ENCODE measurements at regions not wholly inside any gene's neighbourhood (a gene's known extent, or its start where the extent isn't known, plus 50 kb on each side); places are given as distances from the start of the nearest gene placed in this dataset.

- intact Hi-C loops (cut with micrococcal nuclease): no loop called here
- no TSS peak for BruUV-seq (replicated peaks)
- Histone ChIP-seq H3K36me3 (ENCODE audit: control insufficient read depth, insufficient read depth, low read length) (no peaks in the 10 kb centered on the region), H3K56ac (ENCODE audit: extremely low read depth, insufficient read depth, low read length) (no peak overlapping the region), H3K4me1 (ENCODE audit: control insufficient read depth, insufficient read depth, low read length) (no peaks in the 10 kb centered on the region), H4K8ac (ENCODE audit: low read depth in 2 of 2, low read length in 2 of 2) (no peak overlapping the region), H3K79me1 (ENCODE audit: low read depth in 1 of 2, low read length in 2 of 2) (no peaks in the 10 kb centered on the region), H3K18ac (ENCODE audit: low read depth, low read length) (no peak overlapping the region), H3K4ac (ENCODE audit: low read depth, low read length) (no peak overlapping the region), H4K20me1 (ENCODE audit: insufficient read depth, low read length) (no peaks in the 10 kb centered on the region), H3K9me3 (ENCODE audit: control insufficient read depth, insufficient read depth, low read length) (peaks cover 44% of the 10 kb centered on the region), H2BK15ac (ENCODE audit: low read depth, low read length) (no peak overlapping the region), H2BK120ac (ENCODE audit: low read depth, low read length) (no peak overlapping the region), H3K4me2 (ENCODE audit: low read depth, low read length) (no peak overlapping the region), H3K27ac (ENCODE audit: insufficient read depth, low read length) (no peak overlapping the region), H2AFZ (replicated peaks; ENCODE audit: low read length, poor library complexity) (no peak overlapping the region), H2BK5ac (ENCODE audit: low read depth, low read length, poor library complexity, severe bottlenecking) (no peak overlapping the region), H3K9ac (ENCODE audit: low read depth, low read length) (no peak overlapping the region), H3K9me1 (ENCODE audit: insufficient read depth, low read length) (no peaks in the 10 kb centered on the region), H2AK5ac (ENCODE audit: low read depth, low read length) (no peak overlapping the region), H3K23ac (ENCODE audit: low read depth, low read length) (no peak overlapping the region), H3K14ac (replicated peaks; ENCODE audit: low read depth, low read length) (no peak overlapping the region), H3K4me3 (ENCODE audit: insufficient read depth, low read depth, low read length) (no peak overlapping the region), H2AK9ac (replicated peaks; ENCODE audit: low read depth, low read length, poor library complexity) (no peak overlapping the region), H2BK20ac (ENCODE audit: low read depth, low read length) (no peak overlapping the region), H4K5ac (ENCODE audit: low read depth, low read length) (no peak overlapping the region), H3K27me3 (ENCODE audit: control insufficient read depth, insufficient read depth, low read length) (no peaks in the 10 kb centered on the region), H4K91ac (ENCODE audit: insufficient read depth, low read depth, low read length) (no peak overlapping the region)
- no peak for TF ChIP-seq RFX5 (IDR thresholded peaks at IDR 0.05; ENCODE audit: low read depth, low read length)
- TF ChIP-seq RCOR1 (IDR thresholded peaks at IDR 0.05; ENCODE audit: insufficient replicate concordance, low read length): no peak
- TF ChIP-seq, protein P1, sequence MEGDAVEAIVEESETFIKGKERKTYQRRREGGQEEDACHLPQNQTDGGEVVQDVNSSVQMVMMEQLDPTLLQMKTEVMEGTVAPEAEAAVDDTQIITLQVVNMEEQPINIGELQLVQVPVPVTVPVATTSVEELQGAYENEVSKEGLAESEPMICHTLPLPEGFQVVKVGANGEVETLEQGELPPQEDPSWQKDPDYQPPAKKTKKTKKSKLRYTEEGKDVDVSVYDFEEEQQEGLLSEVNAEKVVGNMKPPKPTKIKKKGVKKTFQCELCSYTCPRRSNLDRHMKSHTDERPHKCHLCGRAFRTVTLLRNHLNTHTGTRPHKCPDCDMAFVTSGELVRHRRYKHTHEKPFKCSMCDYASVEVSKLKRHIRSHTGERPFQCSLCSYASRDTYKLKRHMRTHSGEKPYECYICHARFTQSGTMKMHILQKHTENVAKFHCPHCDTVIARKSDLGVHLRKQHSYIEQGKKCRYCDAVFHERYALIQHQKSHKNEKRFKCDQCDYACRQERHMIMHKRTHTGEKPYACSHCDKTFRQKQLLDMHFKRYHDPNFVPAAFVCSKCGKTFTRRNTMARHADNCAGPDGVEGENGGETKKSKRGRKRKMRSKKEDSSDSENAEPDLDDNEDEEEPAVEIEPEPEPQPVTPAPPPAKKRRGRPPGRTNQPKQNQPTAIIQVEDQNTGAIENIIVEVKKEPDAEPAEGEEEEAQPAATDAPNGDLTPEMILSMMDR (conservative IDR thresholded peaks at IDR 0.05; ENCODE audit: low read depth, low read length): no peak
- TF ChIP-seq BHLHE40 (IDR thresholded peaks at IDR 0.05; ENCODE audit: low read depth, low read length): no peak
- no peak for TF ChIP-seq SMC3 (IDR thresholded peaks at IDR 0.05; ENCODE audit: low read depth, low read length)
- no peak for TF ChIP-seq POLR2A (IDR thresholded peaks at IDR 0.05; ENCODE audit: low read depth, low read length)
- no peak for TF ChIP-seq NFE2L2 (IDR thresholded peaks at IDR 0.05; ENCODE audit: low read depth, low read length)
- TF ChIP-seq MAZ (IDR thresholded peaks at IDR 0.05; ENCODE audit: borderline replicate concordance, low read depth, low read length): no peak
- TF ChIP-seq RAD21 (IDR thresholded peaks at IDR 0.05; ENCODE audit: low read length): no peak
- no peak for TF ChIP-seq CHD1 (IDR thresholded peaks at IDR 0.05; ENCODE audit: low read depth, low read length)
- TF ChIP-seq, protein P2, sequence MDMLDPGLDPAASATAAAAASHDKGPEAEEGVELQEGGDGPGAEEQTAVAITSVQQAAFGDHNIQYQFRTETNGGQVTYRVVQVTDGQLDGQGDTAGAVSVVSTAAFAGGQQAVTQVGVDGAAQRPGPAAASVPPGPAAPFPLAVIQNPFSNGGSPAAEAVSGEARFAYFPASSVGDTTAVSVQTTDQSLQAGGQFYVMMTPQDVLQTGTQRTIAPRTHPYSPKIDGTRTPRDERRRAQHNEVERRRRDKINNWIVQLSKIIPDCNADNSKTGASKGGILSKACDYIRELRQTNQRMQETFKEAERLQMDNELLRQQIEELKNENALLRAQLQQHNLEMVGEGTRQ (IDR thresholded peaks at IDR 0.05; ENCODE audit: low read depth, low read length): no peak
- no peak for TF ChIP-seq CEBPB (IDR thresholded peaks at IDR 0.05; ENCODE audit: low read depth, low read length)
- TF ChIP-seq MXI1 (IDR thresholded peaks at IDR 0.05; ENCODE audit: borderline replicate concordance, low read depth, low read length): no peak
- no peak for TF ChIP-seq FOS (IDR thresholded peaks at IDR 0.05; ENCODE audit: low read depth, low read length)
- no peak for TF ChIP-seq MAFK (IDR thresholded peaks at IDR 0.05; ENCODE audit: low read depth, low read length)
- TF ChIP-seq ELK1 (IDR thresholded peaks at IDR 0.05; ENCODE audit: borderline replicate concordance, low read depth, low read length): no peak
- CTCF ChIA-PET: no interaction called here
- DNase-seq (no peak), ATAC-seq (ENCODE audit: low read depth) (no peak)
- 66% methylated on average over 8 of the region's 14 CpGs; no CpG with 5 or more reads in 1 of the 2 experiments for WGBS, 2 experiments (ENCODE audit: extremely low coverage in 2 of 2, insufficient read length in 1 of 2)
- dilution Hi-C loops (cut with HindIII; ENCODE audit: low sequenced_read_pairs, unreplicated experiment): no loop called here
- POLR2A ChIA-PET (ENCODE audit: unreplicated experiment): interaction anchor here (0.6 kb wide), 1 partner anchor 336 kb away, joined by 3 read pairs; no protein-coding TSS in a partner anchor
- in situ Hi-C loops (cut with MboI; ENCODE audit: low sequenced_read_pairs): no loop called here
Measured at GRCh38 chr19:30314056-30314804, 58.0 kb upstream of the ZNF536 start.

Data from IMR-90 (cell line).